ENCODE measurements at regions not wholly inside any gene's neighbourhood (a gene's known extent, or its start where the extent isn't known, plus 50 kb on each side); places are given as distances from the start of the nearest gene placed in this dataset.

GRCh38 chr6:137570393-137570792 is 76.2 kb upstream of the OLIG3 start:
- no peak for TF ChIP-seq EZH2phosphoT487 (IDR thresholded peaks at IDR 0.05; ENCODE audit: insufficient read depth, low read depth)
- no peak for TF ChIP-seq EZH2 (IDR thresholded peaks at IDR 0.05; ENCODE audit: insufficient read depth, poor library complexity, severe bottlenecking)

Data from GM23248 (cell line).